ENCODE measurements at regions not wholly inside any gene's neighbourhood (a gene's known extent, or its start where the extent isn't known, plus 50 kb on each side); places are given as distances from the start of the nearest gene placed in this dataset.

- Mint-ChIP-seq H3K27ac (no peak overlapping the region), H3K4me1 (peaks cover 10% of the 10 kb centered on the region), H3K27me3 (peaks cover 7% of the 10 kb centered on the region), H3K9me3 (ENCODE audit: low read depth) (peaks cover 19% of the 10 kb centered on the region), H3K4me3 (no peak overlapping the region), H3K36me3 (peaks cover 3% of the 10 kb centered on the region)
- CTCF ChIA-PET: interaction anchor here (0.7 kb wide), 3 partner anchors 101 to 1228 kb away, joined by 3 to 6 read pairs (median 3); no protein-coding TSS in a partner anchor
- DNase-seq: no peak
- ATAC-seq: no peak
Measured at GRCh38 chr11:27287205-27287604, 75.8 kb downstream of the CCDC34 start.

- Mint-ChIP-seq H3K4me3 (no peak overlapping the region), H3K36me3 (peaks cover under 1% of the 10 kb centered on the region), H3K27ac (no peak overlapping the region), H3K27me3 (peaks cover 12% of the 10 kb centered on the region), H3K9me3 (ENCODE audit: low read depth) (peaks cover 7% of the 10 kb centered on the region), H3K4me1 (peaks cover 23% of the 10 kb centered on the region)
- DNase-seq (no peak), ATAC-seq (no peak)
- CTCF ChIA-PET: no interaction called here
Measured at GRCh38 chr11:27285761-27286160, 77.3 kb downstream of the CCDC34 start.

- Mint-ChIP-seq H3K4me3 (no peak overlapping the region), H3K4me1 (peaks cover 23% of the 10 kb centered on the region), H3K9me3 (ENCODE audit: low read depth) (no peaks in the 10 kb centered on the region), H3K27ac (no peak overlapping the region), H3K36me3 (no peaks in the 10 kb centered on the region), H3K27me3 (peaks cover 27% of the 10 kb centered on the region)
- CTCF ChIA-PET: interaction anchor here (1.4 to 1.8 kb wide), 2 partner anchors 14 to 23 kb away, joined by 3 to 5 read pairs; no protein-coding TSS in a partner anchor
- DNase-seq (no peak), ATAC-seq (no peak)
Measured at GRCh38 chr11:27282806-27283205, 80.2 kb downstream of the CCDC34 start.

GRCh38 chr11:27281740-27282590 lies 81.0 kb downstream of the CCDC34 start:
- Mint-ChIP-seq H3K4me3 (no peak overlapping the region), H3K9me3 (ENCODE audit: low read depth) (no peaks in the 10 kb centered on the region), H3K36me3 (no peaks in the 10 kb centered on the region), H3K27ac (peak overlapping the region; percentile 30), H3K27me3 (peaks cover 32% of the 10 kb centered on the region), H3K4me1 (peaks cover 23% of the 10 kb centered on the region)
- ATAC-seq (peak; percentile 91), DNase-seq (peak; percentile 64)
- CTCF ChIA-PET: interaction anchor here (1.4 to 1.8 kb wide), 2 partner anchors 15 to 23 kb away, joined by 3 to 5 read pairs; no protein-coding TSS in a partner anchor

- no peak for DNase-seq
- Mint-ChIP-seq H3K9me3 (ENCODE audit: low read depth) (no peaks in the 10 kb centered on the region), H3K36me3 (no peaks in the 10 kb centered on the region), H3K27ac (no peak overlapping the region), H3K27me3 (peaks cover 39% of the 10 kb centered on the region), H3K4me1 (peaks cover 23% of the 10 kb centered on the region), H3K4me3 (no peak overlapping the region)
- CTCF ChIA-PET: interaction anchor here (1.8 kb wide), 1 partner anchor 24 kb away, joined by 3 read pairs; no protein-coding TSS in a partner anchor
- no peak for ATAC-seq
Measured at GRCh38 chr11:27281276-27281675, 81.7 kb downstream of the CCDC34 start.

- DNase-seq (no peak), ATAC-seq (no peak)
- H3K9me3 Mint-ChIP-seq (ENCODE audit: low read depth): no peaks in the 10 kb centered on the region
- CTCF ChIA-PET: no interaction called here
- no peak overlapping the region for H3K4me3 Mint-ChIP-seq
- H3K27me3 Mint-ChIP-seq: peaks cover 38% of the 10 kb centered on the region
- H3K27ac Mint-ChIP-seq: no peak overlapping the region
- peaks cover 23% of the 10 kb centered on the region for H3K4me1 Mint-ChIP-seq
- no peaks in the 10 kb centered on the region for H3K36me3 Mint-ChIP-seq
Measured at GRCh38 chr11:27280140-27280539, 82.9 kb downstream of the CCDC34 start.

GRCh38 chr11:27279460-27279859 lies 83.6 kb downstream of the CCDC34 start:
- ATAC-seq: no peak
- CTCF ChIA-PET: no interaction called here
- peaks cover 23% of the 10 kb centered on the region for H3K4me1 Mint-ChIP-seq
- H3K9me3 Mint-ChIP-seq (ENCODE audit: low read depth): no peaks in the 10 kb centered on the region
- no peaks in the 10 kb centered on the region for H3K36me3 Mint-ChIP-seq
- DNase-seq: no peak
- H3K27me3 Mint-ChIP-seq: peaks cover 44% of the 10 kb centered on the region
- no peak overlapping the region for H3K4me3 Mint-ChIP-seq
- H3K27ac Mint-ChIP-seq: no peak overlapping the region

- CTCF ChIA-PET: interaction anchor here (1.2 kb wide), 1 partner anchor 208 kb away, joined by 3 read pairs; no protein-coding TSS in a partner anchor
- H3K36me3 Mint-ChIP-seq: no peaks in the 10 kb centered on the region
- no peak overlapping the region for H3K4me3 Mint-ChIP-seq
- ATAC-seq (no peak), DNase-seq (no peak)
- no peaks in the 10 kb centered on the region for H3K9me3 Mint-ChIP-seq (ENCODE audit: low read depth)
- peaks cover 19% of the 10 kb centered on the region for H3K4me1 Mint-ChIP-seq
- H3K27ac Mint-ChIP-seq: no peak overlapping the region
- peaks cover 41% of the 10 kb centered on the region for H3K27me3 Mint-ChIP-seq
Measured at GRCh38 chr11:27277843-27278242, 85.2 kb downstream of the CCDC34 start.

- no peak overlapping the region for H3K27ac Mint-ChIP-seq
- CTCF ChIA-PET: no interaction called here
- peaks cover 2% of the 10 kb centered on the region for H3K4me1 Mint-ChIP-seq
- H3K36me3 Mint-ChIP-seq: no peaks in the 10 kb centered on the region
- DNase-seq (no peak), ATAC-seq (no peak)
- H3K27me3 Mint-ChIP-seq: peaks cover 43% of the 10 kb centered on the region
- no peaks in the 10 kb centered on the region for H3K9me3 Mint-ChIP-seq (ENCODE audit: low read depth)
- H3K4me3 Mint-ChIP-seq: no peak overlapping the region
Measured at GRCh38 chr11:27276141-27276540, 86.9 kb downstream of the CCDC34 start.

- Mint-ChIP-seq H3K27ac (no peak overlapping the region), H3K27me3 (peaks cover 40% of the 10 kb centered on the region), H3K4me3 (no peak overlapping the region), H3K36me3 (no peaks in the 10 kb centered on the region), H3K9me3 (ENCODE audit: low read depth) (no peaks in the 10 kb centered on the region), H3K4me1 (no peaks in the 10 kb centered on the region)
- DNase-seq (no peak), ATAC-seq (no peak)
- CTCF ChIA-PET: no interaction called here
Measured at GRCh38 chr11:27274854-27275395, 88.1 kb downstream of the CCDC34 start.

GRCh38 chr11:27266125-27266524 lies 96.9 kb downstream of the CCDC34 start:
- Mint-ChIP-seq H3K4me1 (no peaks in the 10 kb centered on the region), H3K36me3 (no peaks in the 10 kb centered on the region), H3K9me3 (ENCODE audit: low read depth) (no peaks in the 10 kb centered on the region), H3K27me3 (peaks cover 11% of the 10 kb centered on the region), H3K27ac (no peak overlapping the region), H3K4me3 (no peak overlapping the region)
- CTCF ChIA-PET: no interaction called here
- DNase-seq (no peak), ATAC-seq (no peak)

GRCh38 chr11:27263986-27264385 lies 99.0 kb downstream of the CCDC34 start:
- DNase-seq (no peak), ATAC-seq (no peak)
- Mint-ChIP-seq H3K27me3 (peaks cover 2% of the 10 kb centered on the region), H3K4me3 (no peak overlapping the region), H3K9me3 (ENCODE audit: low read depth) (no peaks in the 10 kb centered on the region), H3K27ac (no peak overlapping the region), H3K4me1 (no peaks in the 10 kb centered on the region), H3K36me3 (no peaks in the 10 kb centered on the region)
- CTCF ChIA-PET: no interaction called here

GRCh38 chr11:27263046-27263445 lies 100.0 kb downstream of the CCDC34 start:
- no peaks in the 10 kb centered on the region for H3K4me1 Mint-ChIP-seq
- CTCF ChIA-PET: no interaction called here
- no peak for DNase-seq
- H3K36me3 Mint-ChIP-seq: no peaks in the 10 kb centered on the region
- H3K27me3 Mint-ChIP-seq: peaks cover 5% of the 10 kb centered on the region
- no peak for ATAC-seq
- no peak overlapping the region for H3K4me3 Mint-ChIP-seq
- no peak overlapping the region for H3K27ac Mint-ChIP-seq
- H3K9me3 Mint-ChIP-seq (ENCODE audit: low read depth): no peaks in the 10 kb centered on the region

GRCh38 chr11:27255447-27255828 lies 107.6 kb downstream of the CCDC34 start:
- ATAC-seq: no peak
- CTCF ChIA-PET: no interaction called here
- Mint-ChIP-seq H3K4me1 (no peaks in the 10 kb centered on the region), H3K36me3 (no peaks in the 10 kb centered on the region), H3K4me3 (no peak overlapping the region), H3K9me3 (ENCODE audit: low read depth) (no peaks in the 10 kb centered on the region), H3K27ac (no peak overlapping the region), H3K27me3 (peaks cover 12% of the 10 kb centered on the region)
- DNase-seq: no peak

Data from activated CD8-positive, alpha-beta memory T cell treated with anti-CD3 and anti-CD28 coated beads, Interleukin-2, amount 10 ng/mL, durations not matched to agents 7 days and 5 days (primary cell).